CD4-positive, alpha-beta T cell treated with Interleukin-4 for 1 hour (primary cell): ENCODE measurements at regions not wholly inside any gene's neighbourhood (a gene's known extent, or its start where the extent isn't known, plus 50 kb on each side); places are given as distances from the start of the nearest gene placed in this dataset.
"Not testable (repeated sequence)": the region's sequence is repeated elsewhere in the genome, so short reads cannot be mapped to it uniquely, and the experiment has no call there.

Experiments used
- DNase-seq, 2 donors: peaks; one replicate each; pipeline ENCODE4 v3.0.0-alpha.2; 2020 to 2022

DNA sequence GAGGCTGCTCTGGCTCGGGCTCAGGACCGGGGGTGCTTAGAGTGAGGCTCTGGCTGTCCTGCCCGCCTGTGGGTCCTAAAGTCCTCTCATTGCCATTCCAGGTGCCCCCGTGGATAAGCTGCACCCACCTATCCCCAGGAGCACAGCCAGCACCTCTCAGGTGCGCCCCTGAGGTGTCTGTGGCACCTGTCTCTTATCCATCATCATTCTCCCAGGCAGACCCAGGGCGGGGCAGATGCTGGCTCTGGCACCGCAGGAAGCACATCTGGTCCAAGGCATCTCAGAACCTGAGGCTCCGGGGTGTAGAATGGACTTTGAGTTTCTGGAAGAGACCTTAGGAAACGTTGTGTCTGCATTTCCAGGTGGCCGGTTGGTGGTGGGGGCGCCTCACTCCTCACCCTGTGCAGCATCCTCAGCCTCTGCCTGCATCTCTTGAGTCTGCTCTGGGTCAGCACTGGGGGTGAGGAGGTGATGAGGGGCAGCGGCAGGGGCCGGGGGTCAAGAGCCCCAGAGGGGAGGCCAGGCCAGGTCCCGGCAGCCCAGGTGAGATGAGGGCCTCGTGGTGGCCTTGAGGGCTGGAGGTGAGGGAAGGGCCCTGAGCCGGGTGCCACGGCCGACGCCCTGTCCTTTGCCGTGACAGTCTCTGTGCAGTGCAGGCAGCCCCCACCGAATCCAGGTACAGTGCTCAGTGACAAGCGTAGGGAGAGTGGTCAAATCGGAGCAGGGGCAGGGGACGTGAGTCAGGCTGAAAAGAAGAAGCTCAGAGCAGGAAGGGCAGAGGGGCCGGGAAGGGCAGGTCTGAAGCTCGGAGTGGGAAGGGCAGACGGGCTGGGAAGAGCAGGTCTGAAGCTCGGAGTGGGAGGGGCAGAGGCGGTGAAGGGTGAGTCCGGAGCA lies 173.5 kb downstream of the NPIPB11 start:
- DNase-seq = no peak

DNA sequence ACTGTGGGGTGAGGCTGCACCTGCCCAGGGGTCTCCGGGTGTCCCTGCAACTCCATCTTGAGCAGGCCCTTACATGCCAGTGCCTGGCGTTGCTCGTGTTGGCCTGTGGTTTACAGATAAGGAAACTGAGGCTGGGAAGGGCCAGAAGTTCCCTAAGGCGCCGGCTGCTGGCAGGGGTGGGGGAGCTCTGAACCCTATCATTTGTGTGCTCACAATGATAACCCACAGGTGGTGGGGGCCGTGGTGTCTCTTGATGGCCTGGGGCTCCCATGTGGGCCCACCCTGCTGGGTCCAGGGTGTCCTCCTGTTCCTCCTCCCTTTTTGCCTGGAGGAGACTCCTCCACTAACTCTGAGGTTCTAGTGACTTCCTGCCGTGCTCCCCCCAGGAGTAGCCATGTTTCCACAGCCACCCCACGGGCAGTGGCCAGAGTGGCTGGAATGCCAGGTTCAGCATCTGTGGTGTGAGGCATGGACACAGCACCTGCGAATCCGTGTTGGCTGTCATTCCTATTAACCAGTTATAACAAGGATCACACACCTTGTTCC lies 174.3 kb downstream of the NPIPB11 start:
- DNase-seq = not testable (repeated sequence)

DNA sequence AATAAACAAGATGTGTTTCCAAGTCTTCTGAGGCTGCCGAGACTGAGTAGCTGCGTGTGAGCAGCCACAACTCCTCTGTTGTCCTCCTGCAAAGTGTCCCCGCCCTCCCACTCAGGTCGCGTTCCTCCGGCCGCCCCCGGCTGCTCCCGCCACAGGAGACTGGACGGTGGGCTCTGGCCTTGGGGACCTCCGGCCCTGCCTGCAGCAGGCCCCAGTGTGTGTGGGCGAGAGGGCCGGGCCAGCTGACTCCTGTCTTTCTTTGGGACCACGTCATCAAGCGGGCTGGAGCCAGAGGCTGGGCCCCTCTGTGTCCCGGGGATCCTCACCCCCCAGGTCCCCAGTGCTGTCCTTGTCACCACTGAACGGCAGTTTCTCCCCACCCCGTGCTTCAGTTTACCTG lies 175.3 kb downstream of the NPIPB11 start:
- DNase-seq = no peak

DNA sequence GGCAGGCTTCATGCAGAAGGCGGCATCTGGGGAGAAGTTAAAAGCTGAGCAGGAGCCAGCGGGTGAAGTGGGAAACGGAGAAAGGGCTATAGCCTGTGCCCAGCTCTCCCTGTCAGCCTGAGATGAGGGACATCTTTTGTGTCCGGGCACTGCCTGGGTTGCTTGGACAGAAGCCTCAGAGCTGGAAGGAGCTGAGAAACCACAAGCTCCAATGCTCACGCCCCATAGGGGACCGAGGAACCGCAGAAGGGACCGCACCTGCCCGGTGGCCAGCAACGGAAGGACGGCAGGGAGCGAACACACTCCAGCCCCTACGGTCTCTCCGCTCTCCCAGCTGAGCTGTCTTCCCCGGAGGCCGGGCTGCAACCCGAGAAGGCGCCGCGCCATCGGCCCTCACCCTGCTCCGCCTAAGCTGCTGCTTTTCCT lies 175.8 kb downstream of the NPIPB11 start:
- DNase-seq = no peak

DNA sequence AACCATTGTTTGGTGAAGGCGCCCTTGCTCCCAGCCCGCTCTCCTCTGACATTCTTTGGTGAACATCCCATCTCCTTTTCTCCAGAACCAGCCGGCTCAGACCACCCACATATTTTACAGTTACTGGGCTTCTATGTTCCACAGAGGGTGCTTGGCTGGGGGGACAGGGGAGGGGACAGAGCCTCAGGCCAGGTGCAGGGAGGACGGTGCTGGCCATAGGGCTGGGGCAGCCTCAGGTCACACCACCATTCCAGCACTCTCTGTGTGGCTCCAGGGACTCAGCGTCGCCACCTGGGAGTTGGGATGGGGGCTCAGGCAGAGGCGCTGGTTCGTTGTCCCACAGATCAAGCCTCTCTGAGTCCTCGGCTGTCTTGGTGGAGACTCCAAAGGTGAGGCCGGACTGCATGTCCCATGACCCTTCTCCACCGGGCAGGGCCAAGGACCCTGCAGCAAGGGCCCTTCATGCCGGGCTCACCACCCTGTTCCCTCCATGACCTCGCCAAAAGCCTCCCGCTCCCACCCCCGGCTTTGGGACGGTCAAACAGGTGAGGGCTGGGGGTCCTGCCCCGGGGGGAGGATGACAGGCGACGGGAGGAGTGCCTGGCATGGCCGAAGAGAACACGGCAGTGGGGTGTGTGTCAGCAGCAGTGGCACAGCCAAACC lies 176.4 kb downstream of the NPIPB11 start:
- not testable (repeated sequence) for DNase-seq

DNA sequence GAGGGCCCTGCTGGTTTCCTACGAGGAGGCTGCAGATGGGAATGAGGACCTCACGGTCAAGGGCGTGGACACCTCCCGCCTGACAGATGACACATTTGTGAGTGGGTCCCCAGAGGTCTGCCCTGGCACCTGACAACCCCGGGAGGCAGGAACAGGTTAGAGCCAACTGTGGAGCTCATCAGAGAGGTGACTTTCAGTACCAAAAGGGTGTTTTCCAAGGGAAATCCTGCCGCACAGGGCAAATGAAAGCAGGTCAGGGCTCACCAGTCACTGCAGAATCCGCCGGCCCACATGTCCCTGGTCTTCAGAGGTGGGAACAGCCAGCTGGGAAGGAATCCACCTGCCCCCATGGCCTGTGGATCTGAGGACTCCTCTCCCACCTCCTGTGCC lies 176.9 kb downstream of the NPIPB11 start:
- DNase-seq = not testable (repeated sequence)

DNA sequence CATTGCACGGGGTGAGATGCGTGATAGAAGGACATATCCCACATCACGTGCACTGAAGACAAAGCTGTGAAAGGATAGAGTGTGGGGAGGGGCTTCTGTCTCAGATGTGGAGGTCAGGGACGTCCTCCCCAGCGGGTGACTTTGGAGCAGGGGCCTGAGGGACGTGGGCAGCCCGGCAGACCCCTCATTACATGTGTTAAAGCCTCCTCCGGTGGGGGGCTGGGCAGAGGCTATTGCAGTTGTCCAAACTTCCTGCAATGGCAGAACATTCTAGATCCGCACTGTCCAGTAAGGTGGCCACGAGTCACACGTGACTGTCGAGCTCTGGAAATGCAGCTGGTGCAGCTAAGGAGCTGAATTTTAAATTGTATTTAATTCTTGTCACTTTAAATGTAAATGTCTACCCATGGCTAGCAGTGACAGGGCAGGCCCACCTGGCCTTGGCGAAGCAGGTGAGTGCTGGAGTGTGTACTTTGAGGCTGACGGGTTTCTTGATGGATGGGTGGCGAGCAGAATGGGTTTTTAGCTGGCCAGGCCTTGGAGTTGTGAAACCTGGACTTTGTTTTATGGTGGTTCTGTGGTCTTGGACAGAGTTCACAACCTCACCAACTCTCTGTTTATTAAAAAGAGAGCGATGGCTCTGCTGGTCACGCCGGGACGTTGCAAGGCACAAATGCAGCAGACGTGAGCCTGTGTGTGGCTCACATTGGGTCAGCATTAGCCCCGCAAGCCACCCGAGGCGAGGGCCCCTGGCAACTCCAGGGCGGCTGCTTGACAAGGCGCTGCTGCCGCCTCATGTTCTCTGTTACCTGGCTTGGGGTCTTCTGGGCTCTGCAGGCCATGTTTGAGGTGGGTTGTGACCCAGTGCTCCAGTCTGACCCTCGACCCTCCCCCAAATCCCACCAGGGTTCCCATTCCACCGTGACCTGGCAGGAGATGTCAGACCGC lies 177.6 kb downstream of the NPIPB11 start:
- not testable (repeated sequence) for DNase-seq

DNA sequence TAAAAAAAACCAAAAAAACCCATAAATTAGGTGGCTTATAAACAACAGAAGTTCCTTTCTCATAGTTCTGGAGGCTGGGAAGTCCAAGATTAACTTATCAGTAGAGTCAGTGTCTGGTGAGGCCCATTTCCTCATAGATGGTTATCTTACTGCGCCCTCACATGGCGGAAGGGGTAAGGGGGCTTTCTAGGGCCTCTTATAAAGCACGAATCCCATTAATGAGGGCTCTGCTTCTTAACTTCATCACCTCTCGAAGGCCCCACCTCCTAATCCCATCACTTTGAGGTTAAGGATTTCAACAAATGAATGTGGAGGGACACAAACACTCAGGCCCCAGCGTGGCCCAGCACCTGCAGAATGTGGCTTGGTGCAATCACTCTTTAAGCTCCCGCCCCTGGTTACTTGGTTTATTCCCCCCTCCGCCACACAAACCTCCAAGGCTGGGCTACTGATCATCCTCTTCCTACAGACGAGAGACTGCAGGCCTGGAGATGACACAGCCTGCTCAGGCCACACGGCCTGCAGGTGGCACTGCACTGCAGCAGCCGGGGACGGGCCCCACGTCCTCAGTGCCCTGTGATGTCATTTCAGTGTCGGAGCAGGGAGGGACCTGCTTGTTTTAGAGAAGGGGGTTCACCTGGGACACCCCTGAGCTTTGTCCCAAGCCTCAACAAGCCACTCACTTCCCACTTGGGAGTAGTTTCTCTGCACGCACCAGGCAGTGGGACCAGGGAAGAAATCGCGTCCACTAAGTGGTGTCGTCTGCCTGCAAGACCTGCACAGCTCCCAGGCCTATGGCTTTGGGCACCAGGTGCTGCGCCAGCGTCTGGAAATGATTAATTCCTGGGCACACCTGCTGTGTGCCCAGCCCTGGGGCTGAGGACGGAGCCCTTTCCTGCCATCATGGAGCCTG lies 178.5 kb downstream of the NPIPB11 start:
- DNase-seq = peak; percentile 54 to 74

DNA sequence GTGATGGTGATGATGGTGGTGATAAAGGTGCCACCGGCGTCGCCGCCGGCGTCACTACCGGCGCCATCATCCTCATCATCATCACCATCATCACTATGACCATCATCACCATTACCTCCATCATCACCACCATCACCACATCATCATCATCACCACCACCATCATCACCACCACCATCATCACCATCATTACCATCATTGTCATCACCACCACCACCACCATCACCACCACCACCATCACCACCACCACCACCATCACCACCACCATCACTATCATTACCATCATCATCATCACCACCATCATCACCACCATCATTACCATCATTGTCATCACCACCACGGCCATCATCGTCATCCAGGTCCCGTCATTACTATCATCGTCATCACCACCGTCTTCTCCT lies 179.7 kb downstream of the NPIPB11 start:
- DNase-seq = no peak

DNA sequence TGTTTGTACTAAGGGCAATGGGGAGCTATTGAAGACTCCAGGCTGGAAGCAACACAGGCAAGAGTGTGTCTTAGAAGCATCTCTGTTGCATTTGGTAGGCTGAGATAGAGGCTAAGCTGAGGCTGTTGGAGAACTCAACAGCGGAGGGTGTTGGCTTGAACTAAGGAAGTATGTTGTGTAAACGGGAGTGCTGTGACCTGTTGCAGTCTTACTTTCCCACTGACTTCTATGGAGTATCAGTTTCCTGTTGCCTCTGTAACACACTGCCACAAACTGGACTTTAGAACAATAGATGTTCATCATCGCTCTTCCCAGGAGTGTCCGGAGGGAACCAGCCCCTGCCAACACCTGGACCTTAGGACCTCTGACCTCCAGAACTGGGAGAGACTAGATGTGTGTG lies 181.8 kb downstream of the NPIPB11 start:
- DNase-seq = not testable (repeated sequence)

DNA sequence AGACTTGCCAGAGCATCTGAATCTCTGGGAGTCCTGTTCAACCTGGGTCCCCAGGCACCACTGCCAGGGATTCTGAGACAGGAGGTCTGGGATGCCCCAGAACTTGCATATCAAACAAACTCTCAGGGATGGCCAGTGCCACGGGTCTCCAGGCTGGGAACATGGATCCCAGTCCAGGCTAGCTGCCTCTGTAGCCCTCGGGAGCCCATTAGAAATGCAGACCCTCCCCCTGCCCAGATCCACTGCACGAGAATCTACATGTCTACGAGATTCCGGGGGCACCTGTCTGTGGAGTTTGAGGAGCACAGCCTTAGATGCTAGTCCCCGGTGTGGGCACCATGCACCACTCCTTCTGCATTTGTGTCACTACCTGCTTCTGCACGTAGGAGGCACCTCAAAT lies 183.9 kb downstream of the NPIPB11 start:
- DNase-seq = not testable (repeated sequence)

DNA sequence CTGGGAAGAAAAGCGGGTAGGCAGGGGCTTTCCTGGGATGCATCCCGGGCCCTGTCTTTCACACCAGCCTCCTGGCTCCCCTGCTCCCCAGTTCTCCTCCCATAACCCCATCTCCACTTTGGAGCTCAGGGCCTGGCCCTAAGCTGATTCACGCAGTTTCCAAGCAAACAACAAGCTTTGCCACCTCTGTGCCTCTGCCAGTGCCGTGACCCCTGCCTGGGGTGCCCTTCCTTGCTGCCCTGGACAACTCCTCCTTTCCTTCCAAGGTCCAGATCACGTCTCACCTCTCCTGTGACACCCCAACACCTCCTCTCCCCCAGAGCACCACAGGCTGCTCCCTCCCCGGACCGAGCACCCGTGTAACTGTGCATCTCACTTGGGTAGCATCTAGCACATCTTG lies 184.5 kb downstream of the NPIPB11 start:
- not testable (repeated sequence) for DNase-seq

DNA sequence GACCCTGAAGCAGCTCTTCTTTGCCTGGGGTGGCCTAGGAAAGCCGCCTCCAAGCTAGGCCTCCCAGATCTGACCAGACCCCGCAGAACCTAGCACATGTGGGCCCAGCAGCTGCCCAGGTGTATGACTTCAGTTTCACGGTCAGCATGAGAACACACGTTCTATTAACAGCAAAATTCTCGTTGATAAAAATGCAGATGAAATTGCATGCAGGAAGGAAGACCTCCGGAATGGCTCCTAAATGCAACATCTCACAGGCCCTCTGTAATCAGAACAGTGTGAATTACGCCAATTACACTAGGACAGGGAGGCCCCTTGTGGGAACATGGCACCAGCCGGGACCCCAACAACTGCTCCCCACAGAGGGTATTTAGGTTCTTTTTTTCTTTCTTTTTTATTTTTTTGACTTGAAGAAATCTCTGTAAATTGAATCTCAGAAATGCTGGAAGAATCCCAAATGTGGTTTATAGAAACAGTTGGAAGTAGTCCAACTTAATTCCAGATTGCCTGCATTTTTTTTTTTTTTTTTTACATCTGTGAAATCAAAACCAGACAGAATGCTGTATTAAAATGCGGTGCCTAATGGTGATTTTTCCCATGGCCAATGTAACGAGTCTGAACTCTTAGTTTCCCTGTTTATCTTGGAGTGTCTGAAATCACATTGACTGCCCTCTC lies 185.1 kb downstream of the NPIPB11 start:
- not testable (repeated sequence) for DNase-seq

DNA sequence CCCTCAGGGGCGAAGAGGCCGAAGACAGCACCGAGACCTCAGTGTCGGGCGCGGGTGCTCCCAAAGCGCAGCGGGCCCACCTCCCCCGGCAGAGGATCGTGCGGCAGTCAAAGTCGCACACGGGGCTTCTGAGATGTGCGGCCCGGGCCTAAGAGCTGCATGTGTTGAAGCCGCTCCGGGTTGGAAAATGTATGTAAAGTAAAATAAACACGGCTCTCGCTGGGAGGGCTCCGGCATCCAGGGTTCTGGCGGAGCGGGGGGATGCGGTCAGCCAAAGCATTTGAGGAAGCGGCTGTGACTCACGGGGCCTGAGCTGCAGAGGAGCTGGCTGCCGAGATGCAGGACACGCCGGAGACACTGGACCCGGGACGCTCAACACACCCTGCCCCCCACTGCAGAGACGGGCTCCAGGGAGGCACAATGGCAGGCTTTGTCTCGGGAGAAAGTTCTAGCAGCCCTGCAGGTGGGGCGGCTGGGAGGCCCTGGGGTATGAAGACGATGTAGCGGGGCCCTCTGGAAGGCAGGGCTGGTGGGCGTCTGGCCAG lies 185.8 kb downstream of the NPIPB11 start:
- not testable (repeated sequence) for DNase-seq

DNA sequence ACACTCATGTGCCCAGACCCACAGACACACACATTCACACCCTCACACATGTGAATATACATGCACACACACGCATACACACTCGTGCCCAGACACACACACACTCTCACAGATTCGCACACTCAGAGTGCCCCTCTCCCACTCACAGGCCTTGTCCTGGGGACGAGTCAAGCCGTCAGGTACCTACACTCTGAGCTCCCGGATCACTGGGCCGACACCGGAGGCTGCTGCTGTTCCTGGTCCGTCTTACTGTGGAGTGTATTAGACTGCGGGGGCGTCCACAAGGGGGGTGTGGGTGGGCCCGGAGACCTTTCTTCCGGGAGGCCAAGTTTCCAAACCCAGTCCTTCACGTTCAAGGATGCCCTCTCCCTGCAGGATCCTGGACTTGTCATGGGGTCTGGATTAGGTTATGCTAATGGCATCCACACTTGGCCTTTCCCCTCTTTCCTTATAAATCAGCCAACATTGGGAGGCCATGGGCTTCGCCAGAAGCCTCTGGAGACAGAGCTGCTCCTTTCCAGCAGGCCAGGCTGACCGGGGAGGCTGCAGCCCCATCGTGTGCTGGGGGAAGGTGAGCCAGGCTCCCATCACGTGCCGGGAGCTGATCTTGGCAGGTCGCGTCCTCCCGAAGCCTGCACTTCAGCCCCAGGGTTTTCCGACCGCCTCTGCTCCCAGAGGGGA lies 186.4 kb downstream of the NPIPB11 start:
- DNase-seq = not testable (repeated sequence)

DNA sequence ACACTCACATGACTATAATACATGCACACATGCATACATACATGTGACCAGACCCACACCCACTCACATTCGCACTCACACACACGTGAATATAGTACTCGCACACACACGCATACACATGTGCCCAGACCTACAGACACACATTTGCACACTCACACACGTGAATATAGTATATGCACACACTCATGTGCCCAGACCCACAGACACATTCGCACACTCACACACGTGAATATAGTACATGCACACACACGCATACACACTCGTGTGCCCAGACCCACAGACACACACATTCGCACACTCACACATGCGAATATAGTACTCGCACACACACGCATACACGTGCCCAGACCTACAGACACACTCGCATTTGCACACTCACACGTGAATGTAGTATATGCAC lies 186.9 kb downstream of the NPIPB11 start:
- not testable (repeated sequence) for DNase-seq

DNA sequence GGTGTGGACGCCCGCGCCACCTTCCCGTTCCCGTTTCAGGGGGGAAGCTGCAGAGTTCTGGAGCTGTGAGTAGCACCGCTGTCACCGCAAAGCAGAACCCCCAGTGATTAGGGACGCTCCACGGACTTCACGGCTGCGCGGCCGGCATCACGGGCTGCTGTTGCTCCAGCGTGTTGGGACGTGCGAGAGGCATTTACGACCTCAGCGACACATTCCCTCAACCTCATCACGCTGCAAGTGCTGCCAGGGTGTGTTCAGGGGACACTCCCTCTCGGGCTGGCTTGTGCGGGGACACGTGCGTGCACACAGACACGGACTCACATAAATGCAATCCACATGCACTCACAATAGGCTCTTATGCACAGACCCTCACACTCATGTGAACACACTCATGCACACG lies 187.9 kb downstream of the NPIPB11 start:
- not testable (repeated sequence) for DNase-seq

DNA sequence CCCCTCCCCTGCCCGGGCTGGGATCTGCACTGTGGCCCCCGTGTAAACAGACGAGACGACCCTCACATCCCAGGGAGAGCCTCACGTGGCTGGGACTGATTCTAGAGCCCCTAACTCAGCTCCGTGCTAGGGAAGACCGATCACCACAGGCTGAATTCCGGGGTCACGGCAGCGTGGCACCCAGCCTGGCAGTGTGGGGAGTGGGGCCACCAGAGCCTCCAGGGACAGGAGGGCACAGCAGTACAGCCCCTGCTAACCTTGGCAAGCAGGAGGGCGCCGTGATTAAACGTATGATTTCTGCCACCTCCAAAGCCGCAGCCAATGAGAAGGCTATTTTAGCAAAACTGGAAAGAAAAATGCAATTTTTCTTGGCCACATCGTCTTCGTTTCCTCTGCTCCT lies 188.3 kb downstream of the NPIPB11 start:
- not testable (repeated sequence) for DNase-seq

DNA sequence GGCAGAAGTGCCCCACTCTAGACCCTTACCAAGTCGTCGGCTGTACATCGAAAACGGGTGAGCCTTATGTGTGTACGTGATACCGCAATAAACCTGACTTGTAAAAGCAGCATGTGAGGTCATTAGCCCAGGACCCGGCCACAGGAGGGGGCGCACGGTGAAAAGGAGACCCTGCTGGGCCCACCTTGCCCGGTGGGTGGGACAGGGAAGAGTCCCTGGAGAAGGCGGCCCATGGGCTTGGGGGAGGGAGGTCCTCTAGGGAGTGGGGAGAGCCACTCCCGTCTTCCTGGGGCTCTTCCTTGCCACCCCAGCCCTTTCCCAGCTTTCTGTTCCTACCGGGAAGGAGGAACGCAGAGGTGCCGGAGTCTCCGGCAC lies 188.8 kb downstream of the NPIPB11 start:
- DNase-seq = not testable (repeated sequence)
